Gastroesophageal sphincter (tissue), 4 donors: ENCODE measurements at regions not wholly inside any gene's neighbourhood (a gene's known extent, or its start where the extent isn't known, plus 50 kb on each side); places are given as distances from the start of the nearest gene placed in this dataset.

Experiments
- ATAC-seq: fragments of 150-250 bp; one replicate; pipeline ENCODE4 v1.9.1; 2016; ENCODE audit warnings: mild to moderate bottlenecking, moderate library complexity
- H3K27ac ChIP-seq, 4 donors: fragments of 200-600 bp; sonication (generic) in 3 of 4; 1 replicate in 3 of 4; 2 replicates in 1 of 4; pipeline ENCODE4 v1.5.1; 2016 to 2019
- H3K27me3 ChIP-seq: fragments of 200-600 bp; sonication (generic); one replicate; pipeline ENCODE4 v1.5.1; 2019
- H3K36me3 ChIP-seq, 2 donors: fragments of 200-600 bp; sonication (generic); one replicate each; pipeline ENCODE4 v1.5.1; 2019; ENCODE audit warnings: control low read depth in 1 of 2
- H3K4me1 ChIP-seq, 3 donors: fragments of 200-600 bp; sonication (generic); 1 replicate in 2 of 3; 2 replicates in 1 of 3; pipeline ENCODE4 v1.5.1; 2016 to 2019; ENCODE audit warnings: control low read depth in 2 of 3
- H3K4me3 ChIP-seq, 2 donors: fragments of 200-600 bp; sonication (generic); one replicate each; pipeline ENCODE4 v1.5.1; 2019; ENCODE audit warnings: mild to moderate bottlenecking in 1 of 2, moderate library complexity in 1 of 2
- H3K9me3 ChIP-seq, 3 donors: fragments of 200-600 bp; sonication (generic); one replicate each; pipeline ENCODE4 v1.5.1; 2017 to 2019; ENCODE audit warnings: control low read depth in 2 of 3
- CTCF ChIP-seq, 4 experiments: fragments of 200-600 bp in 2 of 4; fragments of 450-650 bp in 2 of 4; sonication (generic) in 1 of 4; IDR thresholded peaks; one replicate each; pipeline ENCODE4 v1.5.1; 2017 to 2019; ENCODE audit warnings: antibody characterized with exemption in 4 of 4, mild to moderate bottlenecking in 2 of 4, moderate library complexity in 2 of 4
- EP300 ChIP-seq: sonication (generic); formaldehyde crosslinking; IDR thresholded peaks from one replicate; pipeline ENCODE4 v1.6.1; 2017; ENCODE audit warnings: antibody characterized with exemption, mild to moderate bottlenecking
- POLR2A ChIP-seq, 2 donors: fragments of 450-650 bp; IDR thresholded peaks; one replicate each; pipeline ENCODE4 v1.6.1; 2017; ENCODE audit warnings: antibody characterized with exemption in 2 of 2, mild to moderate bottlenecking in 2 of 2, moderate library complexity in 1 of 2
- POLR2AphosphoS5 ChIP-seq: sonication (generic); formaldehyde crosslinking; IDR thresholded peaks from one replicate; pipeline ENCODE4 v1.6.1; 2017; ENCODE audit warnings: antibody characterized with exemption
- WGBS, 2 donors: methylation state at CpG; one replicate each; pipeline ENCODE4 v1.1.5; 2018; ENCODE audit warnings: low coverage in 1 of 2; 5-methylcytosine and 5-hydroxymethylcytosine counted together

- 15 to 44% methylated on average over 1 of the region's 1 CpG for WGBS, 2 donors
- H3K27ac ChIP-seq: no peak overlapping the region
- no peak overlapping the region for H3K4me3 ChIP-seq
- no peaks in the 10 kb centered on the region for H3K36me3 ChIP-seq
- TF ChIP-seq POLR2AphosphoS5: no peak
- no peaks in the 10 kb centered on the region for H3K9me3 ChIP-seq
- H3K27me3 ChIP-seq: no peaks in the 10 kb centered on the region
- no peak for ATAC-seq
- peaks cover 0 to 12% (median 0%) of the 10 kb centered on the region in 3 donors for H3K4me1 ChIP-seq
Measured at GRCh38 chr13:23510544-23510916, 59.7 kb upstream of the TNFRSF19 start.

- no peaks in the 10 kb centered on the region for H3K9me3 ChIP-seq
- no peak overlapping the region for H3K27ac ChIP-seq
- H3K36me3 ChIP-seq: no peaks in the 10 kb centered on the region
- H3K27me3 ChIP-seq: no peaks in the 10 kb centered on the region
- peaks cover 0 to 5% (median 0%) of the 10 kb centered on the region in 3 donors for H3K4me1 ChIP-seq
- ATAC-seq: no peak
- no peak overlapping the region for H3K4me3 ChIP-seq
- TF ChIP-seq POLR2AphosphoS5 (no peak), CTCF (IDR thresholded peaks at IDR 0.05) (peak in 1 of 4 experiments; percentile 38)
- WGBS, 2 donors: 78 to 90% methylated on average over 3 to 4 of the region's 4 CpGs
Measured at GRCh38 chr13:23510979-23511735, 59.1 kb upstream of the TNFRSF19 start.

GRCh38 chr13:23512762-23513395 is 57.3 kb upstream of the TNFRSF19 start:
- TF ChIP-seq POLR2AphosphoS5 (no peak), CTCF (IDR thresholded peaks at IDR 0.05) (no peak), EP300 (no peak), POLR2A (IDR thresholded peaks at IDR 0.05) (no peak)
- no peaks in the 10 kb centered on the region for H3K27me3 ChIP-seq
- no peaks in the 10 kb centered on the region for H3K36me3 ChIP-seq
- H3K27ac ChIP-seq: no peak overlapping the region
- WGBS, 2 donors: 94 to 96% methylated on average over 6 of the region's 6 CpGs
- no peak overlapping the region for H3K4me3 ChIP-seq
- no peak for ATAC-seq
- no peaks in the 10 kb centered on the region for H3K9me3 ChIP-seq
- H3K4me1 ChIP-seq: no peaks in the 10 kb centered on the region

GRCh38 chr13:23513455-23513854 is 56.8 kb upstream of the TNFRSF19 start:
- no peak overlapping the region for H3K27ac ChIP-seq
- ATAC-seq: no peak
- no peaks in the 10 kb centered on the region for H3K27me3 ChIP-seq
- no peak overlapping the region for H3K4me3 ChIP-seq
- H3K36me3 ChIP-seq: no peaks in the 10 kb centered on the region
- no peaks in the 10 kb centered on the region for H3K4me1 ChIP-seq
- WGBS, 2 donors: 30 to 49% methylated on average over 2 to 3 of the region's 3 CpGs
- H3K9me3 ChIP-seq: no peaks in the 10 kb centered on the region
- no peak for TF ChIP-seq POLR2AphosphoS5
- no peak for TF ChIP-seq EP300
- no peak for TF ChIP-seq CTCF (IDR thresholded peaks at IDR 0.05)
- TF ChIP-seq POLR2A (IDR thresholded peaks at IDR 0.05): no peak

- H3K27me3 ChIP-seq: no peaks in the 10 kb centered on the region
- H3K4me3 ChIP-seq: no peak overlapping the region
- H3K36me3 ChIP-seq: no peaks in the 10 kb centered on the region
- no peaks in the 10 kb centered on the region for H3K9me3 ChIP-seq
- H3K4me1 ChIP-seq: no peaks in the 10 kb centered on the region
- 69 to 82% methylated on average over 2 to 4 of the region's 4 CpGs for WGBS, 2 donors
- no peak overlapping the region for H3K27ac ChIP-seq
- TF ChIP-seq EP300: no peak
- TF ChIP-seq POLR2A (IDR thresholded peaks at IDR 0.05): no peak
- no peak for TF ChIP-seq CTCF (IDR thresholded peaks at IDR 0.05)
- no peak for TF ChIP-seq POLR2AphosphoS5
- no peak for ATAC-seq
Measured at GRCh38 chr13:23514076-23514475, 56.1 kb upstream of the TNFRSF19 start.
